HEK293 (cell line): ENCODE measurements at regions not wholly inside any gene's neighbourhood (a gene's known extent, or its start where the extent isn't known, plus 50 kb on each side); places are given as distances from the start of the nearest gene placed in this dataset.

Source experiments
- CTCF ChIP-seq: fragments of 450-650 bp; formaldehyde crosslinking; IDR thresholded peaks from 2 replicates; pipeline ENCODE4 v1.5.1; 2016; ENCODE audit warnings: missing biosample characterization, missing genetic modification characterization
- ZNF148 ChIP-seq: fragments of 450-650 bp; formaldehyde crosslinking; IDR thresholded peaks from 2 replicates; pipeline ENCODE4 v1.5.0; 2017; ENCODE audit warnings: missing biosample characterization, missing genetic modification characterization, borderline replicate concordance

GRCh38 chr18:39403121-39403520 is 1837.5 kb upstream of the CELF4 start:
- TF ChIP-seq CTCF, result no peak
- TF ChIP-seq ZNF148 (tag by site-specific recombination), result no peak
